ENCODE measurements at regions not wholly inside any gene's neighbourhood (a gene's known extent, or its start where the extent isn't known, plus 50 kb on each side); places are given as distances from the start of the nearest gene placed in this dataset.

GRCh38 chr2:107218208-107218607, 332.2 kb upstream of the ST6GAL2 start:
- Histone ChIP-seq H3K27me3 (no peaks in the 10 kb centered on the region), H4K20me1 (ENCODE audit: insufficient read depth, poor library complexity, severe bottlenecking) (no peaks in the 10 kb centered on the region), H3K79me2 (no peaks in the 10 kb centered on the region), H3K4me2 (no peak overlapping the region), H3K4me3 (no peak overlapping the region), H3K4me1 (ENCODE audit: insufficient read depth) (no peaks in the 10 kb centered on the region), H3K9me2 (replicated peaks; ENCODE audit: insufficient read depth) (no peaks in the 10 kb centered on the region), H3K27ac (no peak overlapping the region), H2AFZ (no peak overlapping the region), H3K9me3 (ENCODE audit: low read depth) (no peaks in the 10 kb centered on the region), H3K36me3 (replicated peaks; ENCODE audit: insufficient read depth, low read depth) (no peaks in the 10 kb centered on the region)
- TF ChIP-seq CTCF (IDR thresholded peaks at IDR 0.05; ENCODE audit: poor library complexity) = no peak
- no peak for TF ChIP-seq EZH2 (IDR thresholded peaks at IDR 0.05; ENCODE audit: borderline replicate concordance)
- no peak for TF ChIP-seq EZH2phosphoT487 (IDR thresholded peaks at IDR 0.05; ENCODE audit: low read depth, severe bottlenecking, unreplicated experiment)
- WGBS (ENCODE audit: low lambda C conversion rate, missing lambda C conversion rate) = 96% methylated on average over 1 of the region's 1 CpG
- DNase-seq (ENCODE audit: low spot score) = no peak

DNA sequence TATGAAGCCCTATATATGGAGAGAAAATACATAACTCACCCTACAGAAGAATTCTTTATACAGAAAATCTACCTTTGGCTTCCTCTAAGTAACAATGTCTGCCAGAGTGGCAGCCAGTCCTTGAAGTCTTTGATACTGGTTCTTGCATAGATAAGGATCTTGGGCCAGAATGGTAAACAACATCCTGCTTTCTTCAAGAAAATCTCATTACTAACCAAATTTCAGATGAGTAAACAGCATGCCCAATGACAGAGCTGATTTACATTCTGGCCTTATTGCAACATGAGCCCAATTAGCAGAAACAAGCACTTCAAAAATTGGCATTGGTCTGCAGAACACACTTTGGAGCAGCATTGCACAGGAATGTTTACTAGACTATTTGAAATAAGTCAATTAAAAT, 336.5 kb upstream of the ST6GAL2 start:
- Histone ChIP-seq H3K79me2 (no peaks in the 10 kb centered on the region), H3K4me1 (ENCODE audit: insufficient read depth) (no peaks in the 10 kb centered on the region), H3K27ac (no peak overlapping the region), H3K4me2 (no peak overlapping the region), H3K9me3 (ENCODE audit: low read depth) (no peaks in the 10 kb centered on the region), H3K4me3 (no peak overlapping the region), H4K20me1 (ENCODE audit: insufficient read depth, poor library complexity, severe bottlenecking) (no peaks in the 10 kb centered on the region), H2AFZ (no peak overlapping the region), H3K27me3 (no peaks in the 10 kb centered on the region), H3K36me3 (replicated peaks; ENCODE audit: insufficient read depth, low read depth) (no peaks in the 10 kb centered on the region), H3K9me2 (replicated peaks; ENCODE audit: insufficient read depth) (no peaks in the 10 kb centered on the region)
- TF ChIP-seq EZH2 (IDR thresholded peaks at IDR 0.05; ENCODE audit: borderline replicate concordance) (no peak), EZH2phosphoT487 (IDR thresholded peaks at IDR 0.05; ENCODE audit: low read depth, severe bottlenecking, unreplicated experiment) (no peak), CTCF (IDR thresholded peaks at IDR 0.05; ENCODE audit: poor library complexity) (no peak)
- DNase-seq (ENCODE audit: low spot score) = no peak

DNA sequence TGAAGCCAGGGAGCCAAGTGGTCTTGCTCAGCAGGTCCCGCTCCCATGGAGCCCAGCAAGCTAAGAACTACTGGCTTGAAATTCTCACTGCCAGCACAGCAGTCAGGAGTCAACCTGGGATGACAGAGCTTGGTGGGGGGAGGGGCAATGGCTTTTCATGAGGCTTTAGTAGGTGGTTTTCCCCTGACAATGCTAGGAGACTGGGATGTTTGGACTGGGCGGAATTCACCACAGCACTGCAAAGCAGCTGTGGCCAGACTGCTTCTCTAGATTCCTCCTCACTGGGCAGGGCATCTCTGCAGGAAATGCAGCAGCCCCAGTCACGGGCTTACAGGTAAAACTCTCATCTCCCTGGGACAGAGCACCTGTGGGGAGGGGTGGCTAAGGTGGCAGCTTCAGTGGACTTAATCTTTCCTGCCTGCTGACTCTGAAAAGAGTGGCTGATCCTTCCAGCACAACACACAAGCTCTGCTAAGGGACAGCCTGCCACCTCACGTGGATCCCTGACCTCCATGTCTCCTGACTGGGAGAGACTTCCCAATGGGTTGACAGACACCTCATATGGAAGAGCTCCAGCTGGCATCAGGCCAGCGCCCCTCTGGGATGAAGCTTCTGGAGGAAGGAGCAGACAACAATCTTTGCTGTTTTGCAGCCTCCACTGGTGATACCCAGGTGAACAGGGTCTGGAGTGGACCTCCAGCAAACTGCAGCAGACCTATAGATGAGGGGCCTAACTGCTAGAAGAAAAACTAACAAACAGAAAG, 349.7 kb upstream of the ST6GAL2 start:
- H3K36me3 ChIP-seq (replicated peaks; ENCODE audit: insufficient read depth, low read depth) = no peaks in the 10 kb centered on the region
- 80% methylated on average over 5 of the region's 5 CpGs for WGBS (ENCODE audit: low lambda C conversion rate, missing lambda C conversion rate)
- no peaks in the 10 kb centered on the region for H3K9me3 ChIP-seq (ENCODE audit: low read depth)
- no peak overlapping the region for H2AFZ ChIP-seq
- no peak for DNase-seq (ENCODE audit: low spot score)
- H4K20me1 ChIP-seq (ENCODE audit: insufficient read depth, poor library complexity, severe bottlenecking) = no peaks in the 10 kb centered on the region
- no peaks in the 10 kb centered on the region for H3K4me1 ChIP-seq (ENCODE audit: insufficient read depth)
- no peak overlapping the region for H3K4me2 ChIP-seq
- no peak overlapping the region for H3K4me3 ChIP-seq
- no peaks in the 10 kb centered on the region for H3K9me2 ChIP-seq (replicated peaks; ENCODE audit: insufficient read depth)
- no peak overlapping the region for H3K27ac ChIP-seq
- no peaks in the 10 kb centered on the region for H3K27me3 ChIP-seq
- TF ChIP-seq EZH2 (IDR thresholded peaks at IDR 0.05; ENCODE audit: borderline replicate concordance) (no peak), EZH2phosphoT487 (IDR thresholded peaks at IDR 0.05; ENCODE audit: low read depth, severe bottlenecking, unreplicated experiment) (no peak), CTCF (IDR thresholded peaks at IDR 0.05; ENCODE audit: poor library complexity) (no peak)
- H3K79me2 ChIP-seq = no peaks in the 10 kb centered on the region

All from hepatocyte (in vitro differentiated cells).